ENCODE measurements at regions not wholly inside any gene's neighbourhood (a gene's known extent, or its start where the extent isn't known, plus 50 kb on each side); places are given as distances from the start of the nearest gene placed in this dataset.

GRCh38 chr22:49355211-49355920 is 472.3 kb downstream of the BRD1 start:
- TF ChIP-seq, protein P1, sequence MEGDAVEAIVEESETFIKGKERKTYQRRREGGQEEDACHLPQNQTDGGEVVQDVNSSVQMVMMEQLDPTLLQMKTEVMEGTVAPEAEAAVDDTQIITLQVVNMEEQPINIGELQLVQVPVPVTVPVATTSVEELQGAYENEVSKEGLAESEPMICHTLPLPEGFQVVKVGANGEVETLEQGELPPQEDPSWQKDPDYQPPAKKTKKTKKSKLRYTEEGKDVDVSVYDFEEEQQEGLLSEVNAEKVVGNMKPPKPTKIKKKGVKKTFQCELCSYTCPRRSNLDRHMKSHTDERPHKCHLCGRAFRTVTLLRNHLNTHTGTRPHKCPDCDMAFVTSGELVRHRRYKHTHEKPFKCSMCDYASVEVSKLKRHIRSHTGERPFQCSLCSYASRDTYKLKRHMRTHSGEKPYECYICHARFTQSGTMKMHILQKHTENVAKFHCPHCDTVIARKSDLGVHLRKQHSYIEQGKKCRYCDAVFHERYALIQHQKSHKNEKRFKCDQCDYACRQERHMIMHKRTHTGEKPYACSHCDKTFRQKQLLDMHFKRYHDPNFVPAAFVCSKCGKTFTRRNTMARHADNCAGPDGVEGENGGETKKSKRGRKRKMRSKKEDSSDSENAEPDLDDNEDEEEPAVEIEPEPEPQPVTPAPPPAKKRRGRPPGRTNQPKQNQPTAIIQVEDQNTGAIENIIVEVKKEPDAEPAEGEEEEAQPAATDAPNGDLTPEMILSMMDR (IDR thresholded peaks at IDR 0.05) = no peak
- TF ChIP-seq POLR2A (IDR thresholded peaks at IDR 0.05) = no peak
- TF ChIP-seq EP300 (IDR thresholded peaks at IDR 0.05) = no peak
